Fibroblast of skin of right biceps (primary cell): ENCODE measurements at regions not wholly inside any gene's neighbourhood (a gene's known extent, or its start where the extent isn't known, plus 50 kb on each side); places are given as distances from the start of the nearest gene placed in this dataset.
A peak's percentile ranks its signal among the peaks of the same experiment; 100 is the strongest.

ENCODE experiments used
- DNase-seq: peaks from one replicate; pipeline ENCODE4 v3.0.0-alpha.2; 2013

DNA sequence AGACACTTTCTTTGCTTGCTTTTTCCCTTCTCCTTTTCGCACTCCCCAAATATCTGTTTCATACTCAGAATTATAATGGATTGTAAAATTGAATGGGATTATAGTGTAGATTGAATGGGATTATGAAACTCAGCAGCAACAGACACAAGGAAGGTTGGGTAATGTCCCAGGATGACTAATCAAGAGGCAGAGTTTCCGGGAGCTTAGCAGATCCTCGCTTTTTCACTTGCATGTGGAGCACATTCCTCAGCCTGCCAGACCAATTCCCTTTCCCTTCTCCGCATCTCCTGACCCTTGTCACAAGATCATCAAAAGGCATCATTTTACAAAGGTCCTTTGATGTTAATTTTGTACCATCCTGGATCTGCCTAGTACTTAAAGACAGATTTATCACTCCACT lies 55.1 kb upstream of the SLC1A1 start:
- peak; percentile 43 for DNase-seq

DNA sequence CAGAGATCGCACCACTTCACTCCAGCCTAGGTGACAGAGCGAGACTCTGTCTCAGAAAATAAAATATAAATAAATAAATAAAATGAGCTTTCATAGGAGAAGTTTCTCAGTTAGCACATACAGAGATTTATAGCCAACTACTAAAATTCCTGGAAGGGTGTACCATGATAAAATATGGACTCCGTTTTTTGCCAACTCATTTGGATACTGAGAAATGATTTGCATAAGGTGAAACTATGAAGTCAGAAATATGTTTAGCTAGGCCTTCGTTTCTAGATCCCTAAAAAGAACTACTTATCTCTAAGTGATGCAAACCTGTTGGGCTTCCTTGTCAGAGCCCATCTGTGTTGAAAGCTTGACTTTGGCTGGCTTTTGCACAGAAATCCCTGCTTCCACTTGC lies 56.9 kb upstream of the SLC1A1 start:
- no peak for DNase-seq

DNA sequence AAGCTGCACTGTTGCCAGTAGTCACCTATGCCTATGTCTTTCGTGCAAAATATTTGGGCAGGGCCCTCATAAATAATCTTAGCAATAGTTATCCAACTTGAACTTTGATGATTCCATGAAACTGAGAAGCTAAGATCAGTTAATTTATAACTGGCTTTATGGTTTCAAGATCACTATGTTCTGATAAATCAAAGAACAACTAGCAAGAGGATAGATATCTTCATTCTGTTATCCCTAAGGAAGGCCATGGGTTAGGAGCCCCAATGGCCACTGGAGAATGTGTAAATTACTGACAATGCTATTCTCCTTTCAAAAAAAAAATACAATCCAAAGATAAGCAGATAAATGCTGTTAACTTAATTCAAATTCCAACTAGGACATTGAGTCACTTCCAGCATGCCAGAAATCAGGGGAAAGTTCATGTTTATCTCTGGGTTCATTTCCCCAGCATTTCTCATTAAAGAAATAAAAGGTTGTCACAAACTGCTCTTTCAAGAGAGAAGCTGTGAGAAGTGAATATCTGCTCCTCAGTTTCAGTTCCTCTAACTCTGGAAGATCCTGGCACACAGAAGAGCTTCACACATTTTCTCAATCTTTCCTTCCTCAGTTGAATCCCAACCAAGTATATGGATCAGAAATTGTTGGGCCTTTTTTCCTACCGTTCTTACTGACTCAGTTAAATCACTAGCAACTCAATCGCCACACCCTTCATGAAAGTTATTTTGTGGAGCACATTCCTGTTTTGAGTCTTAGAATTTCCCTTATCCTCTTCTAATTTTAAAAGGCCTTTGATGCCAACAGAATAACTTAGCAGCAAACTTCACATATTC lies 59.6 kb upstream of the SLC1A1 start:
- DNase-seq, result no peak

DNA sequence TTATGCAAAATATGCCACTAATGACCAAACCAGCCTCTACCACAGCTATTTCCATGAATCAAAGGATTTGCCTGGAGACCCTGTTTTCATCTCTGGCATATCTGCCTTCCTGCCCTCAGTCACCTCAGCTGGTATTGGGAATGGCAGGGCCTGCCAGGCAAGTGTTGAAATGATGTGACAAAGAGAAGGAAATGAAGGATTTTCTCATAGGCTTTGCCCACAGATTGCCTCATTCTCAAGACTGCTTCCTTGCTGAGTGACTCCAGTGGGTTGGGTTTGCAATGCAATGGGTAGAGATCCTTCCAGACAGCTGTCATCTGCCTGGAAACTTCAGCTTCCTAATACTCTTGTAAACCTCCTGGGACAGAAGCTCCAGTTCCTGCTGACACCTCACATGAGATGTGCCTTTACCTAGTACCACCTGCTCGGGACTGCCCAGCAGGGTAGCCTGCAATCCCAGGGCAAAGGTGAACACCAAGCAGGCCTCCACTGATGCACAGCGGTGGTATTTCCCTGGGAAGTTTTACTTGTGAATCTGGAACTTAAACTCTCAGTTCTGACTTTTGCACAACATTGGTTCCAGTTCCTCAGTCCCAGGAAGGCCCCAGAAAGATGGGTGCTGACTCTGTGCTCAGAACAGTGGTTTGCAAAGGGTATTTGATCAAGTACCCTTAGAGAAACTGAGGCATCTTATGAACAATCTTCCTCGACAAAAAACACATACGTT lies 64.8 kb upstream of the SLC1A1 start:
- no peak for DNase-seq

DNA sequence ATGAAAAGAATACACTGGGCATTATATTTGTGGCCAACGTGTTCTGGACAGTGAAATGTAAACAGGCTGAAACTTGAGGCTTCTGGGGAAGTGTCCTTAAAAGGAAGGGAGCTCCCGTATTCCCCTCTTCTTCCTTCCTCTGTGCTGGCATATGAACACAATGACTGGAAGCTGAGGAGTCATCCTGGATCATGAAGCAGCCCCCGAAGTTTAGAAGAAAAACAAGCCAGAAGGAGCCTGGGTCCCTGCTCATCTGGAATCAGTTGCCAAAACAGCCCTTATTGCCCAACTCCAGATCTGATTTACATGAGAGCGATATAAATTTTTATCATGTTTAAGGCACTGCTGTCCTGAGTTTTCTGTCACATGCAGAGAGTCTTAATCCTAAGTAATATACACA lies 65.4 kb upstream of the SLC1A1 start:
- no peak for DNase-seq

DNA sequence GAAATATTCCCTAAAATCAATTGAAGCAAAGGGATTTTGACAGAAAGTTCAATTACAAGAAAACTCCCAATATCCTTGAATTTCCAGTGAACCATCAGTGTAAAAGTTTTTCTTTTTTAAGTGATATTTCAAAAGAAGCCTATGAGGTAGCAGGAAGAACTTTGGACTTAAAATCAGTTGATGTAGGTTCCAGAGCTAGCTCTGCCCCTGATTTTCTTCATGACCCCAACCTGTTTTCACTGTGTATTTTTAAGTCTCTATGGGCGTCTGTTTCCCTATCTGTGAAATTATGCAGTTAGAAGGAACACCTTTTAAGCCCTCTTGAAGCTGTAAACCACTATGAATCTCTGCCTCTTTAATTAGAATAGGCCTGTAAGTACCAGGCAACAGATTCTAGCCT lies 66.2 kb upstream of the SLC1A1 start:
- DNase-seq, result no peak

DNA sequence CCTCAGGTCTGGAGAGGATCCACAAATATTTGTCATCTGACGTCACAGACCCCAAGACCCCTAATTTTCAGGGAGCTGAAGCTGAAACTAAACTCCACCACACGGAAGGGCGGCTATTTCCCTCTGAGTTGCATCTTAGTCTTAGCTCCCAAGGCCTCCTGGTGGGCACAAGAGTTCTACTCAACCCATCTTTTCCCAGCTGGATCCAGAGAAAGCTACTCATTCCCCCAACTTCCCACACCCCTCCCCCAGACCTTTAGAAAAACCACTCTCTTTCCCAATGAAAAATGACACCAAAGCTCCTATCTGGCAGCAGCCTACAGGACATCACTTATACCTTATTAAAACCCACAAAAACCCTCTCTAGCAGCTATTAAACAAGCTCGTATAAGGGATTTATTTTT lies 67.1 kb upstream of the SLC1A1 start:
- no peak for DNase-seq

DNA sequence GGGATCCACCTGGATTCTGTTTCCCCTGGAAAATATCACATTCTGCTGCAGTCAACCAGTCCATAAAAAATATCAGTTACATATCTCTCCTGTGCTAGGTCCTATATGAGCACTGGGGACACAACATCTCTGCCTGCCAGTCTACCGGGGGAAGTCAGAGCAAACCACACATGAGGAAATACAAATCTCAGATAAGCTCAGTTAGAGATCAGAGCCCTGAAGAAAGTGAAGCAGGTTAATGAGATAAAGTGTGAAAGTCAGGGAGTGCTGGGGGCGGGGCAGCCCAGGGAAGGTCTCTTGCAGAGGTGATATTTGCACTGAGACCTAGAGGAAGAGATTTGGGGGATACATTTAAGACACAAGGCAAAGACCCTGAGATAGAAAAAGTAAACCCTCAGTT lies 67.8 kb upstream of the SLC1A1 start:
- no peak for DNase-seq

DNA sequence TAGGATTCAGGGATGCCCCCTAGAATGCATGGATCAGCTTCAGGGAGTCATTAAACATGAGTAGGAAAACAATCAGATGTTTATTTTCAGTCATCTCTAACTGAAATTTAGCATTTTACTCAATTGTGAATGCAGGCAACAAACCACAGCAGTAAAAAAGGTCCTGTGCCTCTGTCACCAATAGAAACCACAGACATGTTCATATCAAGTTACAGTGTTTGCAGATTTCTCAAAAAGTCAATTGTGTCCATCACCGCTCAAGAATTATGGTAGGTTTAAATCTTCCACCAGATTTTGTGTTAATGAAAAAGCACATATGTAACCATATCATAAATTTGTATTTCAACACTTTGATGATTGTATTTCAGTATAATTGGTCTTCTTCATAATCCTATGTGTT lies 68.4 kb upstream of the SLC1A1 start:
- no peak for DNase-seq

DNA sequence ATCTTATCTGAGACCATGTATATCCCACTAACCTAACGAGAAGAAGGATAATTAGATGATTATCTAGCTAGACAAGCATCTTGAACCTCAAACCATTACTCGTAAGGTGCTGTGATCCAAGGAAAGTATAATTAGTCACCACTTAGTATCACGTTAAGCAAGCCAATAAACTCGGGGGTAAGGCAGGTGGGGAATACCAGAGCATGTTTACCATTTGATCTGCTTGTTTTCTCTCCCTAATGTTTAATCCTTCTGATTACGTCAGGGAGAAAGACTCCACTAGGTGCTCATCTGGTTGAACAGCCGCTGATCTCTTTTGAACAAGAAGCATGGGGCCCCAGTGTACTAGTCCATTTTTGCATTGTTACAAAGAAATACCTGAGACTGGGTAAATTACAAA lies 69.9 kb upstream of the SLC1A1 start:
- DNase-seq, result no peak

DNA sequence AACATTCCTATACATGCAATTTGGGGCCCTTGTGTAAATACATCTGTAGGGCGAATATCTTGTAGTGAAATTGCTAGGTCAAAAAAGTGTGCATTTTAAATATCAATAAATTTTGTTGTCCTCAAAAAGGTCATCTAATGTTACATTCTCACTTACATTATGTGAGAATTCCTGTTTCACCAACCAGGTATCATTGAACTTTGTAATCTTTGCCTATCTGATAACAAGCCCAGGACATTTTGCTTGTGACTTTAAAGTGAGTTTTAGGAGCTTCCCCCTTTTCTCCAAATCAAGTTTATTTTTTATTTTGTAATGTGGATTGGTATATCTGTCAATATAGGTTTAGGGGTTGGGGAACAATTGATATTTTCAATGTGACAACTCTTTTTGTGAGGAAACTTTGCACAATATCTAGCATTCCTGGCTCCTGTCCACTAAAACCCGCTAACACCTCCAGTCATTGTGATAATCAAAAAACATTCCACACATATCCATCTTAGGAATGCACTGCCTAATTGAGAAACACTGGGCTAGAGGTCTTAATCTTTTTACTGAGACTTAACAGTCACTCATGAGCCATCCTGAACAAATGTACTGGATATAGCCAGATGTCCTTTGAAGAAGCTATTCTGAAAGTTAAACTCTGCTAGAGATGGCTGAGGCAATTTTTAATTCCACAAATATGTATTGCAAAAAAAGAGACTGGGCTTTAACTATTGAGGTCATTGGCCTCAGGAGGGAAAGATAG lies 72.5 kb upstream of the SLC1A1 start:
- peak; percentile 47 for DNase-seq

DNA sequence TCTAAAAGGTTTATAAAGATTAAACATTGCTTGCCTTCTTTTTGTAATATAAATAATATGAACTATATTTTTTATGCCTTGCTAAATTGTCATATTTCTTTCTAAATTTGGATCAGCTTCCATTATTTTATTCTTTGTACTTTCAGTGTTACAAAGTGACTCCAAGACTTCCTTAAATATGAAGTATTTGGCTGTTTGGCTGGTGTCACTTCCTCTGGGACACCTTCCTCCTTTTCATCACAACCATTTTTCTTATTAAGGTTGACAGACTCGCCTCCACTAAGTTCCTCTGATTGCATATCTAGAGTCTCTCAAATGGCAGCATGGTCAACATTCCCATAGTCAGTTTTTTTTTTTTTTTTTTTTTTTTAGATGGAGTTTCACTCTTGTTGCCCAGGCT lies 73.8 kb upstream of the SLC1A1 start:
- DNase-seq, result no peak

DNA sequence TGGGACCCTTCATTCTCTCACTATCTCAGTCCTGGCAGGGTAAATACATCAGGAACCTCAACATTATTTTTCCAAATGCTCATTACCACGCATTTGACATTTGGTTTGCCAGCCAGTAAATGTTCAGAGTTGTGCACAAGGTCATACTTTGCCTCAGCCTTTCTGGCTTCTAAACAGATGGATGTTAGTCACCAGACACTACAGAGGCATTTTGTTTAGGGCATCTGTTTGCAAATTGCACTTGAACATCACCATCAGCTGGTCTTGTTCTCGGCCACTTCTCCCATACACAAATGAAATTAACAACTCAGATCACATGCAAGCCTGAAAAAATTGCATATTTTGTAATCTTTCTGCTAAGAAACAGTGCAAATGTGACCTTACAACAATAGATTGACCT lies 75.0 kb upstream of the SLC1A1 start:
- no peak for DNase-seq

DNA sequence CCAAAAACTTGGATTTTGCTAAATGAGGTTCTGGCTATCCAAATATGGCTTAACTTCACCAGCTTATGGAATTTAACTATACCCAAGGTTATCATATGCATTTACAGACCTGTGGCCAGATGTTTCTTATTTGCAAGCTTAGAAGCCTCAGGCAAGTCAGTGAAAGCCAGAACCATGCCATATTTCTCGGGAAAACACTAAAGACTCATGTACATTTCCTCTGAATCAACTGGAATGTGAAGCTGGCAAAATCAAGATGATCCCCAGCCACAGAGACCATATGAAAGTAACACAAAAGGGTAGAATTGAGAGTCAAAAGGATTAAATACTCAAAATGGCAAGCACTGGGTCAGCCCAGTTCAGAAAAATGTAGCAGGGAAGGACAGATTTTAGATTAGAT lies 76.4 kb upstream of the SLC1A1 start:
- no peak for DNase-seq

DNA sequence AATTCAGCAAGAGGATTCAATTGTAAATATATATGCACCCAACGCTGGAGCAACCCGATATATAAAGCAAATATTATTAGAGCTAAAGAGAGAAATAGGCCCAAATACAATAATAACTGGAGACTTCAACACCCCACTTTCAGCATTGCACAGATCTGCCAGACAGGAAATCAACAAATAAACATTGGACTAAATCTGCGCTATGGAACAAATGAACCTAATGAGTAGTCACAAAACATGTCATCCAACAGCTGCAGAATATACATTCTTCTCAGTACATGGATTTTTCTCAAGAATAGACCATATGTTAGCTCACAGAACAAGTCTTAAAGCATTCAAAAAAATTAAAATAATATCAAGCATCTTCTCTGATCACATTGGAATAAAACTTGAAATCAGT lies 86.1 kb upstream of the SLC1A1 start:
- DNase-seq, result no peak

DNA sequence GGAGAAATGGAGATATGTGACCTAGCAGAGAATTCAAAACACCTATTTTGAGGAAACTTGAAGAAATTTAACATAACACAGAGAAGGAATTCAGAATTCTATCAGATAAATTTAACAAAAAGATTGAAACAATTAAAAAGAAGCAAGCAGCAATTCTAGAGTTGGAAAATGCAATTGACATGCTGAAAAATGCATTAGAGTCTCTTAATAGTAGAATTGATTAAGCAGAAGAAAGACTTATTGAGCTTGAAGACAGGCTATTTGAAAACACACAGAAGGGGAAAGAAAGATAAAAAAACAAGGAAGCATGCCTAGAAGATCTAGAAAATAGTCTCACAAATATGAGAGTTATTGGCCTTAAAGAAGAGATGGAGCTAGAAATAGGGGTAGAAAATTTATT lies 87.8 kb upstream of the SLC1A1 start:
- DNase-seq, result no peak

DNA sequence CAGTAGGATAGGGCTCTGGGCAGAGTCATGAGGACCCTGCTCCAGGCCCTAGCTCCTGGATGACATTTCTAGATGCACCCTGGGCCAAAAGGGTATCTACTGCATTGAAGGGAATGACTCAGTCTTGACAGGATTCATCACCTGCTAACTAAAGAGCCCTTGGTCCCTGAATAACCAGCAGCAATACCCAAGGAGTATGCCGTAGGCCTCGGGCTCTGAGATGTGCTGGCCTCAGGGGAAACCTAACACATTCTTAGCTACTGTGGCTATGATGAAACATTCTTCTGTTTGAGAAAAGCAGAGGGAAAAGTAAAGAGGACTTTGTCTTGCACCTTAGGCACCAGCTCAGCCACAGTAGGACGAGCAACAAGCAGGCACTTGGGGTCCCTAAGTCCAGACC lies 89.5 kb upstream of the SLC1A1 start:
- no peak for DNase-seq

DNA sequence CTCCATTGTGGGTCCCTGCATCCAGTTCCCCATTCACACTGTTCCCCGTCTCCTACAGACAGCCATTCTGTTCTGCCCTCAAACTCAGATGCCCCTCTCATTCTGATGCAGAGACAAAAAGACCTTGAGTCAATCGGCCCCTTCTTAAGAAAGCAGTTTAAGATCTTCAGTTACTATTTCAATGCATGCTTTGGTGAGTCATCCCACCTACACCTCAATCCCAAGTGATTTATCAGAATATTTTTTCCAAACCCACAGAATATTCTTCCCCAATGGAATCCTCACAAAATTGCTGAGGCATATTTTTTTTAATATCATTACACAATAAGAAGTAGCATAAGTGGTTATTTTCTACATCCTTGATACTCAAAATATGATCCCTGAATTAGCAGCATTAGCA lies 92.4 kb upstream of the SLC1A1 start:
- DNase-seq, result peak; percentile 69

DNA sequence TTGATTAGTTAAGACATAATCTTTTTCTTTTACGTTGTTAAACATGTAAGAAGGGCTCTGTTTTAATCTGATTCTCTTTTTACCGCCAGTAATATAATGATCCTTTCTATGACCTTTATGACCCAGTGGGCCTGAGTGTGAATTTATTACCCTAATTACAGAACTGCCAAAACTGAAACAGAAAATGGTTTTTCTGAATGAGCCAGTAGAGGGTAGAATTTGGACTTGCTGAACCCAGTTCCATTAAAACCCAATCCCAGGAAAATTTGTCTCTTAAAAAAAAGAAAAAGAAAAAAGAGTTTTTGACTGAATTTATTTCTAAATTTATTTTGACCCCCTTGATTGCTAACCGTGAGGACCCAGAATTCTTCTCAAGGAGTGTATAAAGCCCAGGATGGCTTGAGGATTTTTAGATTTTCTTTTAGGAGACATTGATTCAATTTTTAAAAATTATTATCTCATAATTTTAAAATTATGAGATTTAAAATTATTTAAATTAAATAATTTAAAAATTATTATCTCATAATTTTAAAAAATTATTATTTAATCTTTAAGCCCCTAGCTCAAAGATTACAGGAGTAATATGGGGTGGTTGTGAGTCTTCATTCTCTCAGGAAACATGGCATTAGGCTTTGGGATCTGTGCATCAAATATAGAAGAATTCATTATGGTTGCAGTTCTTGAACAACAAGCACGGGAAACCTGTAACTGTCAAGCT lies 94.1 kb upstream of the GLIS3 start:
- DNase-seq, result no peak

DNA sequence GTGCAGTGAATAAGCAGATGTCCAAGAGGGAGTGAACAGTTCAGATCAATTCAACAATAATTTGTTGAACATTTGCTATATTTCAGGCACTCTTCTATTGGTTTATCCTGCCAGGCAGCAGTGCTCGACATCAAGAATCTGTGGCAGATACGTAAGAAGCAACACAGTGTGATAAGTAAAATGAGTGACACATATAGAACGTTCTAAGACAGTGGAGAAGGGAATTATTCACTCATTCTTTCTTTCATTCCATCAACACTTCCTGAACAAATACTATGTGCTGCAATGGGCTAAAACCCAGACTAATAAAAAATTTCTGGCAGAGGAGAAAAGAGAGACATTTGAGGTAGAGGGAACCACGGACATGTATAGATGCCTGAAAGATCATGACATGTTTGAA lies 89.9 kb upstream of the GLIS3 start:
- DNase-seq, result peak; percentile 34

DNA sequence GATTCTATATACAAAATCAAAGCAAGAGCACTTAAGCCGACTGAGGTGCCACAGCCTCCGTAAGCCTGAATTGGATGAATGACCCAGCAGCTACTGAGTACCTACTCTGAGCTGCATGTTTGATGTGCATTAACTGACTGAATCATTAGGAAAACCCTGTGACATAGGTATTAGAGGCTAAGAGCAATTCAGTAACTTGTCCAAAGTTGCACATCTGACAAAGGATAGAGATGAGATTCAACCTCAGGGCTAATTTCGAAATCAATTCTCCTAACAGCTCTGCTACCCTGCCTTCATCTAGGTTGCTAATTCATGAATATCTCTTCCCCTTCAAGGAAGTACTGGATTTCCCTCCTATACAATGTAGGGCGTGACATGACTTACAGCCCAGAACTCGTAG lies 89.1 kb upstream of the GLIS3 start:
- no peak for DNase-seq

DNA sequence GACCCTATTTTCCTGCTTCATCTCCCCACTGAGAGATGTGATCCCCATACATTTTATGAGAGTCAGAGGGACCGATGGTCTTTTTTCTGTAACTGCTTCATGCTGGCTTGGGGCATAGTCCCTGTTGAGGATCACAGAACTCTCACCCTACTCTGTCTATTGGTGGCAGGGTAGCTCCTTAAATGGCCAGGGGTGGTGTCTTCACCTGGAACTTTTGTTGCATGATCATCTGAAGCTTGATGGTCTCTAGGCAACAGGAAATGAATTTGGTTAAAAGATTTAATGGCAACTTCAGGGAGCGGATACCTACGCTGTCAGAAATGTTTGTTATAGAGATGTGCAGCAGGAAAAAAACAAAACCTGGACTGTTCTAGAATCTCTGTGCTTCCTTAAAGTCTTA lies 87.0 kb upstream of the GLIS3 start:
- no peak for DNase-seq

DNA sequence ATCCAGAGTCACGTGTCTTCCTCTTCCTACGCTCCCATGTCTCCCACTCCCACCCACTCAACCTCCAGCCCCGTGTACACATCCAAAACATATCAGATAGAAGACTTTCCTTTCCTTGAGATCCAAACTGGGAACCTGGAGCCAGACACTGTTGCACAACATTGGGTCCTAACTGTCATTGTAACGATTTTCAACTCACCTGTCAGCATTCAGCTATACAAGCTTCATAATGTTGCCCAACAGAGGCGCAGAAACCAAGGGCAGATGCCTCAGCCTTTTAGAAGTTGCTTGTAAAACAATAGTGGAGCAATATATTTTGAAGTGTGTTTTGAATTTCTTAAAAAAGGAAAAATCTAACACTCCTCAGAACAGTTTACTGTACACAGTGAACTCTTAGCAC lies 84.9 kb upstream of the GLIS3 start:
- no peak for DNase-seq
